GM21381 (cell line): ENCODE measurements at regions not wholly inside any gene's neighbourhood (a gene's known extent, or its start where the extent isn't known, plus 50 kb on each side); places are given as distances from the start of the nearest gene placed in this dataset.

Source experiments
- ATAC-seq: cut with Tn5 transposase; IDR thresholded peaks from one replicate; pipeline ENCODE4 v1.9.1; 2021; ENCODE audit warnings: mild to moderate bottlenecking, moderate library complexity; ENCODE audit not compliant: unreplicated experiment

DNA sequence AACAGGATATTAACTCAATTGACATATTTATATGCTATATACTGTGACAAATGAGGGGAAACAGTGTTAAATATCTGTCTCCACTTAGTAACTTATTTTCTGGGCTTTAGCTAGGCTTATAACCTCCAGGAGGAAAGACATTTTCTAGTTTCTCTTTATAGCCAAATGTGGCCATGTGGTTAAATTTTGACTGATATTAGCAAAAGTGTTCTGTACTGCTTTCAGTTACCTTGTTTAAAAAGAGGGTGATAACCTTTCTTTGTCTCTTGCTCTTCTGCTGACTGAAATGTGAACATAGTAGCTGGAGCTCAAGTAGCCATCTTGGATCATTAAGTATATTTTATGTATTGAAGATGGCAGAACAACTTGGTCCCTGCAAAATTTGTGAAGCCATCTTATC lies 253.7 kb downstream of the PDHA2 start:
- ATAC-seq: no peak

DNA sequence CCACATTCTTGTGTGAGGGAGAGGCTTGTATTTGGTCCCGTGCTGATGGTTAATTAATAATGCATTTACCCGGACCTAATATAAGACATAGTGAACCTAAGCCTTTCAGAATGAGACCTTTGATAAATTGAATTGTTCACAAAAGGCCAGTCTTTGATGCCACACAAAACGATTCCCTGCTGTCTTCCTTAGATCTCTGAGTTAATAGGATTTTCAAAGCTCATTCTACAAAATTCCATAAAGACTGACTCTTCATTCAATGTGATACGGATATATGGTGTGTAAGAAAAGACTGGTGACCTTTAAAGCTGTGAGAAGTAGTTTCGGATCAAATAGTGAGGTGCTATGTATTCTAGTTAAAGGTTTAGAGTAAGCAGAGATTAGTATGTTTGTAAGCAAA lies 254.3 kb downstream of the PDHA2 start:
- no peak for ATAC-seq

DNA sequence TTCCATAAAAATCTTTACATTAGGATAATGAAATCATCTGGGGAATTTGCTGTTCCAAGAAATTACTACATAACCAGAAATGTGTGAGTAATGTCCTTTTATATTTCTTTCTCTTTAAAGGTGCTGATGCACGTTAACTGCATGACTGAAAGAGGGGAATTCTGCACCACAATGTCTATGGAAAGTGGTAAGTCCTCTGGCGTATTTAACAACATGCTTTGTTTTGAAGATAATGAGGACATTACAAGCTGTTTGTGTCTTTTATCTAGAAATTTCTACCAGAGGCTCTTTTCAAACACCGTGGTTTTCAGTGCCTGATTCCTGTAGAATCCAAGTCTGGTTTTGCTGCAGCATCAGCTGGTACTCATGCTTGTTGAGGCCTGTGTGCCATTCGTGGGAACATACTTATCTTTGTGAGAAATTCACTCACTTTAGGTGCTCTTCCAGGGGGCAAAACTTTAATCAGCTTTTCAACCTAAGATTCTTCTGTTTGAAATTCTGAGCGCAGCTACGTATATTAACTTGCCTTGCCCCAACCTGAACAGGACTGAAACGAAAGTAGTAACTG lies 257.2 kb downstream of the PDHA2 start:
- ATAC-seq: no peak

DNA sequence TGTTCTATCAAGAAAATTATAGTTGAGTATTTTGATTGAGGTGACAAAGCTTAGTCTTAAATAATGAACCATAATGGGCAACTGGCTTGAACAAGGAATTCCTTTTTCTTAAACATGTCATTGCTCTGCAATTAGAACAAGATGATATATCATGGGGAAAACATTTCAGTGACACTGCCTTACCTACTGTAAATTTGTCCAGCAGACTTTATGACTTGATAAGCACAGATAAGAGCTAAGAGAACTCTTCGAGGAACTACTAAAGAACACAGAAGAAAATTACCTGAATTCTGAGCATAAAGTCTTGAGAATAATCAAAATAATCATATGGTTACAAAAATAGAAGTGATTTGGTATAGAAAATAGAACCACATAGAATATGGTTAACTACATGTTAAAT lies 257.8 kb downstream of the PDHA2 start:
- ATAC-seq: no peak

DNA sequence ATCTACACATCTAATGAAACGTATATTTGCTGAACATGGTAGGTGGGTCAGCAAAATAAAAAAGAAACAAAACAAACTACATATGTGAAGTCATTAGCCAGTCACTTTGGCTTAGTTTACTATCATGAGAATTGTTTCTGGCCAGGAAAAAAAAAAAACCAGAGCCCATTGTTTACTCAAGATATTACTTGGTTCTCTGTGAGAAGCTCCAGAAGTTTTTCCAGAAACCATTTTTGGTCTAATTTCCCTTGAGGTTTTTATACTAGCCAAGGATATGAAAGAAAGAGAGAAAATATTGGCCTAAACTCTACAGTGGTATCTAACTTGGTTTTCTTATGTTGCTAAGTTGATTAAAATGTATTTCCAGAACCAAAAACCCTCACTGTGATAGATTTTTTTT lies 259.1 kb downstream of the PDHA2 start:
- no peak for ATAC-seq

DNA sequence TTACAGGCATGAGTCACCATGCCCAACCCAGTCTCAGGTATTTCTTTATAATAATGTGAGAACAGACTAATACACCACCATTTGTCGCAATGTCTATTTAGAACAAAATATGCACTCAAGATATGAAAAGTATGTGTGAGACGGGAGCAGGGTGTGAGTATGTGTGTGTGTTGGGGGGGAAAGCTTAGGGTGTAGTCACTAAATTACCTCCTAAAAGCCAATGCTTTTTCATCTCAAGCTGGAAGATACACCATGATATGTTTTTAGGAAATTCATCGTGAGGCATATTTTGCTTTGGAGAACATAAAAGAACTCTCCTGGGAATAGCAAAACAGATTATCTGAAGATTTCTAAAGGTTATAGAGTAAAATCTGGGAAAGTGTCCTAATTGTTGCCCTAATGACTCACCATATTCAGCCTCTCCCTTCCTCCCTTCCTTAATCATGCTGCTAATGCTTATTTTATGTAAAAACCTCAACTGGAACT lies 262.7 kb downstream of the PDHA2 start:
- ATAC-seq: no peak

DNA sequence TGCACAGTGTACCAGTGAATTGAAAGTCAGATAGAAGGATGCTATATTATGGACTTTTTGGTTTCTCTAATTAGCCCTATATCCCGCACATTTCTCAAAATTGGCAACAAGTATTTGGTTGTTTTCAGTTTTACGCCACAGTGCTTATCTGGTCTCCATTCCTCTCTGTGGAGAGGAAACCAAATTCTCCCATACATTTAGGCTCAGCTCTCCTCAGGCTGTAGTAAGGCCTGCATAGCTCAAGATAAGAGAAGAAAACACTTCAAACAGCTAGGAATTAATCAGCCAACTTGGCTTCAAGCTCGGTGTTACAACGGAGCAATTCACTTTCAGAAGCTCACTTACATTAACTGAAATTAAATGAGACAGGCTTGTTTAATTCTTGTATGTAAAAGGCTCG lies 263.2 kb downstream of the PDHA2 start:
- no peak for ATAC-seq

DNA sequence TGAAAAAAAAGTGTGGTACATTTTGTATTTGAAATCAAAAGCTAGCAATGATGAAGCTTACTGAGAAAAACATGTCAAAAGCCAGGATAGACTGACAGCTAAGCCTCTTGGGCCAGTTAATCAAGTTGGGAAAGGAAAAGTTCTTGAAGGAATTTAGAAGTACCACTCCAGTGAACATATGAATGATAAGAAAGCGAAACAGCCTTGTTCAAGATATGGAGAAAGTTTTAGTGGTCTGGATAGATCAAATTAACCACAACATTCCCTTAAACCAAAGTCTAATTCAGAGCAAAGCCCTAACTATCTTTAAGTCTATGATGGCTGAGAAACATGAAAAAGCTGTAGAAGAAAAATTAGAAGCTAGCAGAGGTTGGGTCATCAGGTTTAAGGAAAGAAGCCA lies 268.3 kb downstream of the PDHA2 start:
- no peak for ATAC-seq

DNA sequence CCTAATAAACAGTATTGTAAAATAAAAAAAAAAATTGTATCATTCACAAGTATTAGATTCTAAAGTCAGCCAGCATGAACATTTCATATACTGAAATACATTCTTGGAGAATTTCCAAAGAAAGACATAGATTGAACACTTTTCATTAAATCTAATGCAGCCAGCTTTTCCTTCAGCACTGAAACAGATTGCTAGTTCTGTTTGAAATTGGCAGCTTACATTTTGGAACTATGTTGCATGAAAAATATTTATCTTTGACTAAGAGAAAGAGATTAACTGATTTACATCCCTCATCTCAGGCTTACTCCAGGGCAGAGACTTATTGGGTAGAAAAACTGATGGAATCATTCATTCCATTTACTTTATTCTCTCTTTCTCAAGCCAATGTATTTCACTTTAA lies 272.7 kb downstream of the PDHA2 start:
- ATAC-seq: no peak

DNA sequence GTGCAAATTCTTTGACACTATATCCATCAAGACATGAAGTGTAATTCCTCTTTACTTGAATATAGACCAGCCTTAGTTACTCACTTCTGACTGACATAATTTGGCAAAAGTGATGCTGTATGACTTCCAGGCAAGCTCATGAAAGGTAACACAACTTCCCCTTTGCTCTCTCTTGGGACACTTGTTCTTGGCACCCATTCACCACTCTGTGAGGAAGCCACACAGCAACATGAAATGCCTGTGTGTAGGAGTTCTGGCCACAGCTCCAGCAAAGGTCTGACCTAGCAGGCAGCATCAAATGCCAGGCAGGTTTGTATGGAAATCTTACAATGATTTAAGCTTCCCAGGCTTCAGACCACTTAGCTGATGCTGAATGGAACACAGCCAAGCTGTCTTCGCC lies 280.3 kb downstream of the PDHA2 start:
- no peak for ATAC-seq

DNA sequence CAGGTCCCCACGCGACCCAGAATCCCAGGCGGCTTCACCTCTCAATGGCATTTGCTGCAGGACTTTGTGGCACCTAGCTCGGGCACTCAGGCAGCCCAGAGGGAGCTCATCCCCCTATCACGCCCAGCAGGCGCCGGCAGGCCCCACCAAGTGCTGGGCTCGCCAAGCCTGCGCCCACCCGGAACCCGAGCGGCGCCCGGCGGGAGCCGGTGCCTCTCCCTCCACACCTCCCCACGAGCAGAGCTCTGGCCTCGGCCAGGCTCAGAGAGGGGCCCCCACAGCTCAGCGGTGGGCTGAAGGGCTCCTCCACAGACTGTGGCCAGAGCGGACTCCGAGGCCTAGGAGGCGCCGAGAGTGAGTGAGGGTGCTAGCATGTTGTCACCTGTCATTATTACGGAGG lies 286.3 kb downstream of the PDHA2 start:
- ATAC-seq: no peak

DNA sequence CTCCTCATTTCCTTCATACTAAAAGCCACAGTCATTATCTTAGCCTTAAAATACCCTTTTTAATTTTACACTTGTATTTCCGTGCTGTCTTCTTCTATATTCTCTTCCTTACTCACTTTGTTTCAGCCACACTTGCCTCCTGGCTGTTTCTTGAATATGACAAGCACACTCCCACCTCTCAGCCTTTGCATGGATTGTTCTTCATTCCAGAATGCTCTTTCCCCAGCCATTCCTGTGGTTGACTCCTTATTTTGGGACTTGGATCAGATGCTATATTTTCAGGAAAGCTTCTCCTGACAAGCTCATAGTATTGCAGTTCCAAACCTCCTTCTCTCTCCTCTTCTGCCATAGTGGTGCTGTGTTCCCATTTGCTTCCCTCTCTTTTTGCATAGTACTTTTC lies 291.3 kb downstream of the PDHA2 start:
- ATAC-seq: no peak

DNA sequence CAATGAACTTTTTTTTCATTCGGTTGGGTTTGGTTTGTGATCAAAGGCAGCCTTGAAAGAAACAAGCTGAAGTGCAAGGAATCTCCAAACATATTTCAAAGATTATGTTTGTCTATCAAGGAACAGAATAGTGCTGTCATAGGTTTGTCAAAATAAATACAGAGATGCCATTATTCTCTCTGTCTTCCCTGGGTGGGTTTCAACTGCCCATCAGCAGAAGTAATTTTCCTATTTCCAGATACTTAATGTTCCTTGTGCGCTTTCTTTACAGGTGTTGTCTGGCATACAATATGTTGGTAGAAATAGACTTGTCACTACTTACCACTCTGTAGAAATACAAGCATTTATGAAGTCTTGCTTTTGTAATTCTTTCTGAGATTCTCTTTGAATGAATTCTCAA lies 294.9 kb downstream of the PDHA2 start:
- ATAC-seq: no peak

DNA sequence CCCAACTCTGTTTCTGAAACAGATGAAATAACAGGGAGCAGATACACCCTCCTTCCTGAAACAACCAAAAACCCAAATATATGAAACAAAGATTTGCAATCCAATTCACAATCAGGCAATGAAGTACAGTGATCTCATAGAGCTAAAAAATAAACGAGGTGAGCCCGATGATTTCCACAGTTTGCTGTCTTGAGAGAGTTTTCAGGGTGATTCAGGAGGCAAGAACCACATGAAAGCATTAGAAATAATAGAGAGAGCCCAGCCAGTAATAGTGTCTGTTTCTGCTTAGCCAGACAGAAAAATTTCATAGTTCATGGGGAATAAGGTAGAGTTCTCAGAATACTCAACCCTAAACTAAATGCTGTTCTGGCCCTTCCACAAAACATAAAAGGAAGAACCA lies 296.2 kb downstream of the PDHA2 start:
- no peak for ATAC-seq

DNA sequence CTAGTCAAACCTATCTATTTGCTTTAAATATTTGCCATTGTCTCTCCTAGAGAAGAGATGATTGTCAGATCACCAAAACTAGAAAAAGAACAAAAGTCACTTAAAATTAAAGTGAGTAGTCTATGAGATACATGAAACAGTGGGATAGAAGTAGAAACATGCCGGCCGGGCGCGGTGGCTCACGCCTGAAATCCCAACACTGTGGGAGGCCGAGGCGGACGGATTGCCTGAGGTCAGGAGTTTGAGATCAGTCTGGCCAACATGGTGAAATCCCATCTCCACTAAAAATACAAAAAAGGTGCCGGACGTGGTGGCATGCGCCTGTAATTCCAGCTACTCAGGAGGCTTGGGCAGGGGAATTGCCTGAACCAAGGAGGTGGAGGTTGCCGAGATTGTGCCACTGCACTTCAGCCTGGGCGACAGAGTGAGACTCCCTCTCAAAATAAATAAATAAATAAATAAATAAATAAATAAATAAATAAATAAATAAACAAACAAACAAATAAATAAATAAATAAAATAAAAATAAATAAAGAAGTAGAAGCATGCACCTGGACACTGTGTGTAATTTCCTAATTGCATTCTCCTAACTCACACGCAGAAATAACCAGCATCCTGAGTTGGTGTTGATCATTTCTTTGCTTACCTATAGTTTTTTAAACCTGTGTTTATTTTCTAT lies 299.5 kb downstream of the PDHA2 start:
- no peak for ATAC-seq

DNA sequence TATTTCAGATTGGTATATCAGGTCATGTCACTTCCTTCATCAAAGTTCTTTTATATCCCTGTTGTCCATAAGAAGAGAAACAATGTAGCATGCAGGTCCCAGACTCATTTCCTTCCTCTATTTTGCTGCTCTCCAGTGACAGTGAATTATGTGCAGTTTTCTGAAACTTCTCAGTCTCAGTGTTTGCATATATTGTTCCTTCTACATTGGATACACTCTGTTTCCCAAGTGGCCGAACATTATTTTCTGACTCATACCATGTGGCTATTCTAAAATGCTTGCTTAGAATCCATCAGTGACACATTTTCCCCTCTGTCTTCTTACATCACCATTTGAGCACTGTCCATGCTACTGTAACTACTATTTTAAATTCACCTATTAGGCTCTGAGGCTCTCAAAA lies 305.7 kb downstream of the PDHA2 start:
- no peak for ATAC-seq

DNA sequence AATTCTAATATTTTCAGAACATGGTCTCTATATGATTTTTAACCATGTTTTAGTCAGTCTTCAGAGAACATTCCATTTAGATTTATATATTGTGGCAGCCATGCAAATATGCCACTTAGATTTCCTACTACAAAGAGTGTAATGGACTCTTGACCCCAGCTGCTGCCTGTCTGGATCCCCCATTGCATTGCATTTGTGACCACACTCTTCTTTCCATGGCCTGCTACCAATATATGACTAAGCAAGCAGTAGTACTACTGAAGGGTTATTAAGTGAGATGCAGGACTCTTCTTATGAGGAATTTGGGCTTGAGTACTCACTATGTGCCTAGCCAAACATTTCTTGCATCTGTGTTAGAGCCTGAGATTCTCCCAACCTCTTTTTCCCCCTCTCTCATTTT lies 306.8 kb downstream of the PDHA2 start:
- no peak for ATAC-seq

DNA sequence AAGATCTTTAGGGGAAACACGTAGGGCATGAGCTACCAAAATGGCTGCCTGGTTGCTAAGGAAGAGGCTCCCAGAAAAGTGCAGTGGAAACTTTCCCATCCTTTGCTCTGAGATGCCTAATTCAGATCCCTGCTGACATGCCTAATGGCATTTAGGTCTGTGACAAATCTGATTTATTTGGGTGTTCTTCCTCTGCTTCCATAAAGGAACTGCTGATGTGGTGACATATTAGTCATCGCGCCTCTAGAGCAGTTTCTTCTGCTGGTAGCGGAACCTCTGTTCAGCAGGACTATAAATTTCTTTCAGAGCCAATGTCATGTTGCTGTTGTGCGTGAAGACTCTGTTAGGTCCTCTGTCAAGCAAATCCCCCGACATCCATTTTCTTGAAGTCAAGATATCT lies 310.0 kb downstream of the PDHA2 start:
- no peak for ATAC-seq

DNA sequence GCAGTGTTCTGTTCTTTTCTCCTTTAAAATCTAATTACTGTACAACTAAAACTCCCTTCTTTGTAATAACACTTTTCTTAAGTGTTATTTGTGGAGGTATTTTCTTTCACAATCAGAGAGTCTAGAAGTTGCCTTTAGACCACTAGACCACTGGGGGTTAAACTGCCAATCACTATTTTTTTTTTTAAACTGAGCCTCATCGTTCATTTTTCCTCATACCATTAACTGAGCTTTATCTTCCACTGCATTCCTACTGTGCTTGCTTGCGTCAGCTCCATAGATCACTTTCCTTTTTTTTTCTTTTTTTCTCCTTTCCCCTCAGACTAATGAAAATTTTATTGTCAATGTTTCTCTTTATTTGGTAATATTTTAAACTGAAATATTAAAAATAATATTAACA lies 310.6 kb downstream of the PDHA2 start:
- ATAC-seq: no peak

DNA sequence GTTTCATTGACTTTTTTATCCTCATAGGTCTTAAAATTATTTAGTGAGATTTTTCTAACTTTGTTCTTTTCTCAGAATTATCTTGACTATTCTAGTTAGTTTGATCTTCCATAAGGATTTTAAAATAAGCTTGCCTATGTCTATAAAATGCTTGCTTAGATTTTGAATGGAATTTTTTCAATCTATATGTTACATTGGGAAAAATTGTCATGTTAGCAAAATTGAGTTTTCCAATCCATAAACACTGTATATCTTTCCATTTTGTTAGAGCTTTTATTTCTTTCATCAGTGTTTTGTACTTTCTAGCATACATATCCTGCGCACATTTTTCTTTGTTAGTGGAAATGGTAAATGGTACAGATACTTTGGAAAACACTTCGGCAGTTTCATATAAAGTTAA lies 312.9 kb downstream of the PDHA2 start:
- ATAC-seq: no peak

DNA sequence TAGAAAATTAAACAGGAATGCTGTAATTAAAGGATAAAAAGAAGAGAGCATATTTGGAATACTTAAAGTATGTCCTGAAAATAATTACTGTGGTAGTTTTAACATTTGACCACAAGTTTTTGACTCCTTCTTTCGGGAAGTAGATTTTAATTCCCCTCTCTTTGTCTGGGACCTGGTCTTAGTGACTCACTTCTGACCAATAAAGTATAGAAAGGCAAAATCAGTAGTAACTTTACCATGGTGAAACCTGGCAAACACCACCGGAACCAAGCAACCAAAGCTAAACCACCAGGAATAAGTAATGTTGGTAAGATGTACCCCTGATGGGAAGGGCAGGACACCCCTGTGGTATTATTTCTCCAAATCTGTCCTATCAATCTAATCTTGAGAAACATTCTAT lies 314.8 kb downstream of the PDHA2 start:
- ATAC-seq: no peak

DNA sequence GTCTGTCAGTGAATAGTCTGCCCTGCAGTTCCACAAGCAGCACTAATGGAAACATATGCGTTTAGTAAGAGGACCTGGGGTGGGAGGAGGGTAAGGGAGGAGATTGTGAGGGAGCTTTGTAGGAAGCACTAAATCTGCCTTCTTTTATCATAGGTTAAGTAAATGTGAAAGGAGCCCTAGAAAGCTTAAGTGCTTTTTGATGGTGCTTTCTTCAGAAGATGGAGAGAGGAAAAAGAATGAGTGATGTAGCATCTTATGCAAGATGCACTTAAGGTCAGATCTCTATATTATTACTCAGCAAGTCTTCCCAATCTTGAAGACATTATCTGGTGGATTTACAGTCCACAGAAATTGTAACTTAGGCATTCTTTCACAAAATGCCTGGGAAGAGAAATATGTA lies 322.7 kb downstream of the PDHA2 start:
- no peak for ATAC-seq

DNA sequence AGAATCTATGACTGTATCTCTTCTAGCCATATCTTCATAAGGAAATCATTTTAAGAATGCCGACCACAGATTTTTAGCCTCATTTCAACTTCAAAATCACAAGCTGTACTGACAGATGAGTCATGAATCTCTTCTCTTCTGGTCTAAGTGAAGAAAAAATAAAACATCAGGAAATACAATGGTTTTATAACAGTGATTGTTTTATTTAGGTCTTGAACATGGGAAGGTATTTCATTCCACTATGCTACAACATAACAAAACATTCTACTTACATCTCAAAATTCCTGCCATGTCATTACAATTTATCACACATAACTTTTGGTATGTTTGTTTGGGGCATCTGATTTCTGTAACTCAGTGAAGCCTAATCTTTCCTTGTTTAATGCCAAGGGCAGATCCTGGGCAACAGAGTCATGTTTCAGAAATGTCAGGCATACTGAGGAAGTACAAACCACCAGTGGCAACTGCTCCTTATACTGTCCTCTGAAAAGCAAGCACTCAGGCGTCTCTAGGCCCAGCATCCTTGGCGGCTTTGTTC lies 325.0 kb downstream of the PDHA2 start:
- no peak for ATAC-seq
